ENCODE measurements at regions not wholly inside any gene's neighbourhood (a gene's known extent, or its start where the extent isn't known, plus 50 kb on each side); places are given as distances from the start of the nearest gene placed in this dataset.

GRCh38 chr2:142445551-142446072 is 314.8 kb upstream of the LRP1B start:
- no peak for DNase-seq (ENCODE audit: low spot score)

GRCh38 chr2:142445023-142445422 is 314.2 kb upstream of the LRP1B start:
- TF ChIP-seq CTCF (IDR thresholded peaks at IDR 0.05; ENCODE audit: extremely low read depth, insufficient read depth, missing control alignments), result no peak
- DNase-seq (ENCODE audit: low spot score), result no peak
- in situ Hi-C loops (cut with MboI; ENCODE audit: low pct_unique_long_range_greater_than_20kb, low sequenced_read_pairs, unreplicated experiment), result no loop called here

More at GRCh38 chr2:142445551-142446072, 314.8 kb upstream of the LRP1B start:
- no peak for TF ChIP-seq CTCF (IDR thresholded peaks at IDR 0.05; ENCODE audit: extremely low read depth, insufficient read depth, missing control alignments)
- in situ Hi-C loops (cut with MboI; ENCODE audit: low pct_unique_long_range_greater_than_20kb, low sequenced_read_pairs, unreplicated experiment), result no loop called here

GRCh38 chr2:142435847-142436246 is 305.0 kb upstream of the LRP1B start:
- in situ Hi-C loops (cut with MboI; ENCODE audit: low pct_unique_long_range_greater_than_20kb, low sequenced_read_pairs, unreplicated experiment), result no loop called here
- no peak for DNase-seq (ENCODE audit: low spot score)

GRCh38 chr2:142426064-142426463 is 295.2 kb upstream of the LRP1B start:
- TF ChIP-seq CTCF (IDR thresholded peaks at IDR 0.05; ENCODE audit: extremely low read depth, insufficient read depth, missing control alignments), result no peak
- in situ Hi-C loops (cut with MboI; ENCODE audit: low pct_unique_long_range_greater_than_20kb, low sequenced_read_pairs, unreplicated experiment), result no loop called here

More at GRCh38 chr2:142435847-142436246, 305.0 kb upstream of the LRP1B start:
- no peak for TF ChIP-seq CTCF (IDR thresholded peaks at IDR 0.05; ENCODE audit: extremely low read depth, insufficient read depth, missing control alignments)

DNA sequence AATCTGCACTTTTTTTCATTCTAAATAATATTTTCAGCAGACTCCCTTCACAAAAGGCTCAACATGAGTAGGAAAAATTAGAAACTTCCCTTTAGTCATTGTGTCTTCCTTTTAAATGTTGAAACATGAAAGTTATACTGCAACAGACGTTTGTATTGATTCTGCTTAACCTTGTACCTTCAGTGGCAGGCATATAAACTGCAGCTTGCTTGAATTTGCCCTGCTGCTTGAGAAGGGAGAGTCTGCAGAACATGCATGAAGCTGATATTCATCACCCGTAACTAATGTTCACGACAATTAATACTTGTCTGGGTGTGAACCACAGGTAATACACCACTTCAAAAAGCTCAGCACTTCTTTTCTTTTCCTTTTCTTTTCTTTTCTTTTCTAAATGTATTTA is 294.7 kb upstream of the LRP1B start:
- in situ Hi-C loops (cut with MboI; ENCODE audit: low pct_unique_long_range_greater_than_20kb, low sequenced_read_pairs, unreplicated experiment), result no loop called here
- DNase-seq (ENCODE audit: low spot score), result no peak
- no peak for TF ChIP-seq CTCF (IDR thresholded peaks at IDR 0.05; ENCODE audit: extremely low read depth, insufficient read depth, missing control alignments)

More at GRCh38 chr2:142426064-142426463, 295.2 kb upstream of the LRP1B start:
- DNase-seq (ENCODE audit: low spot score), result no peak

DNA sequence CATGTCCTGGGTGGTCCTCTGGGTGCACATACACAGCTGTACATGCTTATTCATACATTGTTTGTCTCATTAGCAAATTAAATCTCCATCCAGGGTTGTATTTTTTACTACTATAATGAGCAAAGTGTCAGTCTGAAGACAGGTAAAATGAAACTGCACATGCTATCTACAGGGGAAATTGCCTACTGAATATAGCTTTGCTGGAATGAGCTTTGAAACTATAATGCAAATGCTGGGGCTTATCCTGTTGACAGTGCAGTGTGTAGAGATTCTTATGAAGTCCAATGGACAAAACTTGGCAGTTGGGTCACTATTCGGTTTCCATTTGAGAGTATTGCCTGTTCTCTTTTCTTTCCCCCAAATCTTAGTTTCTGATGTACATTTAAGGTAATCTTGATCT is 292.8 kb upstream of the LRP1B start:
- DNase-seq (ENCODE audit: low spot score), result no peak
- no peak for TF ChIP-seq CTCF (IDR thresholded peaks at IDR 0.05; ENCODE audit: extremely low read depth, insufficient read depth, missing control alignments)
- in situ Hi-C loops (cut with MboI; ENCODE audit: low pct_unique_long_range_greater_than_20kb, low sequenced_read_pairs, unreplicated experiment), result no loop called here

DNA sequence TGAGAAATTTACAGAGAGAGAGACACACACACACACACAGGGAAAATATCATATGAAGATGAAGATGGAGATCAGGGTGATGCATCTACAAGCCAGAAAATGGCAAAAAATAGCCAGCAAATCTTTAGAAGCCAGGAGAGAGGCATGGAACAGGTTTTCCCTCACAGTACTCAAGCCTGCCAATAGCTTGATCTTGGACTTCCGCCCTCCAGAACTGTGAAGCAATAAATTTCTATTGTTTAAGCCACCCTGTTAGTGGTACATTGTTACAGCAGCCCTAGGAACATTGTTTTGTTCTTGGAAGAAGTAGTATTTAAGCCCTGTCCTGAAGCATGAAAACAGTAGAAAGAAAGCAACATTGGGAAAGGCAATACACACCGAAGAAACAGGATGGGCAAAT is 292.0 kb upstream of the LRP1B start:
- no peak for DNase-seq (ENCODE audit: low spot score)
- TF ChIP-seq CTCF (IDR thresholded peaks at IDR 0.05; ENCODE audit: extremely low read depth, insufficient read depth, missing control alignments), result no peak
- in situ Hi-C loops (cut with MboI; ENCODE audit: low pct_unique_long_range_greater_than_20kb, low sequenced_read_pairs, unreplicated experiment), result no loop called here
